Right lung (tissue), 2 donors: ENCODE measurements at regions not wholly inside any gene's neighbourhood (a gene's known extent, or its start where the extent isn't known, plus 50 kb on each side); places are given as distances from the start of the nearest gene placed in this dataset.

Experiments used
- DNase-seq, 2 donors: peaks; one replicate each; pipeline ENCODE4 v3.0.0-alpha.2; 2013

DNA sequence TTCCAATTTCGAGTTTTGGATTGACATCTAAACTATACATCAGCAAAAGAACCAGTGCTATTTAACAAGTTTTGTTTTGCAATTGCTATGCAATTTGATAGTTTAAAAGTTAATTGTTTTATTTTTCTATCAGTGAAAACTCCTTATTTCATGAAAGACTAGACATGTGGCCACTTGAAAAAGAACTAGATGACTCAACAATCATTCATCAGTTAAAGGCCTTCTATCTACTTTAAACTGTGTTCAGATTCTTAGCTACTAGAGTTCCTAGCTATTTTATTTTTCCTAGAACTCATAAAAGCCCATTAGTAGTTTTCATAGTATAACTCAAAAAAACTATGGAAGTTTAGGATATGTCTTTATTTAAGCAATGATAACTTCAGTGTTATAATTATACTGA is 104.6 kb upstream of the LSM8 start:
- DNase-seq, result no peak

DNA sequence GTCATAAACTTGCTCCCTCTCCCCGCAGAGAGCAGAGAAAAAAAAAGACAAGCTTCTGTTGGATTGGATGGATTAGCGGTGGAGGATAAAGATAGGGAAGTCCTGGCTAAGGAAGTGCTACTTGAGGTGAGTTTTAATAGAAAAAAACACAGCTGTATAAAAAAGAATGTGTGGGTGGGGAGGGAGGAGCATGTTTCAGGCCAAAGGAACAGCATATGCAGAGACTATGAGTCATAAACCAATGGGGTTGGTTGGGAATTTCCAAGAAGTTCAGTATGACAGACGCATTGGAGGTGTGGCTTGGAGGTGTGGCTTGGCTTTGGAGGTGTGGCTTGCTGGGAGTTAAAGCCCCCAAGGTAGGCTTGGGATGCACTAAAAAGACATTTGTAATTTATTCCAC is 103.0 kb upstream of the LSM8 start:
- no peak for DNase-seq

DNA sequence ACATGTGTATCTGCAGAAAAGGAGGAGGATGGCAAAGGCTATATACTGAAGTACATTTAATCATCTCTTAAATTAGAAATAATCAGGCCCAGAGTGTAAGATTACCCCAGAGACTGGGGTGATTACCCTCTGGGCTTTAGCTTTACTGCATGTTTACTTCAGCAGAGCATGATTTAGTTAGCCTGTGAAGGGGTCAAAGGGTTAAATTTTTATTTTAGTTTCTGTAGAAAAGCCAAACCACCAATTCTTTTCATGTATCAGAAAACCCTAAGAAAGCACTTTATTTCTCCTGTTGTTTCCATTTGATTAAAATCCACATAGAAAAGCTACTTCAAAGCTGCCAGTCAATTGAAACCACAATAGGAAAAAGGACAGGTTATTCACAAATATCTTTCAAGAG is 101.5 kb upstream of the LSM8 start:
- DNase-seq, result no peak

DNA sequence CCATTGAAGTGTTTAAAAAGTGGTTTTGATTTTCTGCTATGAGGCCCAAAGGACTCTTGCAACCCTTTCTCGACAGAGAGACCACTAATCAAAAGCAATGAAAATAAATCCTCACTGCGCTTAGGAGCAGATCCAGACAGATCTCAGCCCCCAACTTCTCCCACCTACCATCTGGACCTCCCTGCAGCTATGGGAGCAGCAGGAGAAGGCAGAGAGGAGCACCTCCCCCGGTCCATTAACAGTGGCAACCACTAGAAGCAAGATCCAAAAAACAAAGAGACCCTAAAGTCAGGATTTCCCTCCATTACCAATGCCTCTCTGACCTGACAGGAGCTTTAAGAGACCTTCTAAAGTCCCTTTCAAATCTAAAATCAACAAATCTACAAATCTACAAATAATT is 99.0 kb upstream of the LSM8 start:
- DNase-seq, result no peak

DNA sequence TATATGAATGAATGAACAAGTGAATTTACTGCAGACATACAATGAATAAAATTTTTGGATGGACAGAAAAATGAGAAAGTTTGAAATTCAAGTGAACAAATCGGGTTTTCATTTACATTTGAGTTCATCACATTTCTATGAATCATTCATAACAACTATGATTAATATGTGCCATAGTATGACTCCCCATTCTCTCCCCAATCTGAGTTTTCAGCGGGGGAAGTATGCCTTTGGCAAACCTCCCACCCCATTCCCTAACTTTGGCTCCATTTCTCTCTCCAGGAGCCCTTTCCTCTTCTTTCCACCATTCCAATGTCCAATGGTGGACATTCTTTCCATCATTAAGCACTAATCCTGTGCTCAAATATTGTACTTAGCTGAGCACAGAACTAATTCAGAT is 96.8 kb upstream of the LSM8 start:
- no peak for DNase-seq

DNA sequence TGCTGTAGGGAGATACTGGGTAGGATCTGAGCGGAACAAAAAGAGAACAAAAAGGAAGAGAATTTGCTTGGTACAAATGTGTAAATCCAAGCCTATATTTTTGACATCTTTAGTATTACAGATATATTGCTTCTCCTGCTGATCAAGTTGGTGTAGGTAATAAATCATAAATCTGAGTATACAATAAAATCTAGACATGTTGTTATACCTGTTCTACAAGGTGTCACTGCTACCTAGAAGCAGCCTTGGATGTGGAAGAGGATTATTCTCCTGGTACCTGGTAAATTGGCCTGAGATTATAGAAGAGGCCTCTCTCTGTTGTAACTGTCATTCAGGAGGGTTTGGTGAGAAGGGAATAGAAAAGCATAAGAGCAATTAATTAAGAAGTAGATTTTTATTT is 89.9 kb upstream of the LSM8 start:
- no peak for DNase-seq

DNA sequence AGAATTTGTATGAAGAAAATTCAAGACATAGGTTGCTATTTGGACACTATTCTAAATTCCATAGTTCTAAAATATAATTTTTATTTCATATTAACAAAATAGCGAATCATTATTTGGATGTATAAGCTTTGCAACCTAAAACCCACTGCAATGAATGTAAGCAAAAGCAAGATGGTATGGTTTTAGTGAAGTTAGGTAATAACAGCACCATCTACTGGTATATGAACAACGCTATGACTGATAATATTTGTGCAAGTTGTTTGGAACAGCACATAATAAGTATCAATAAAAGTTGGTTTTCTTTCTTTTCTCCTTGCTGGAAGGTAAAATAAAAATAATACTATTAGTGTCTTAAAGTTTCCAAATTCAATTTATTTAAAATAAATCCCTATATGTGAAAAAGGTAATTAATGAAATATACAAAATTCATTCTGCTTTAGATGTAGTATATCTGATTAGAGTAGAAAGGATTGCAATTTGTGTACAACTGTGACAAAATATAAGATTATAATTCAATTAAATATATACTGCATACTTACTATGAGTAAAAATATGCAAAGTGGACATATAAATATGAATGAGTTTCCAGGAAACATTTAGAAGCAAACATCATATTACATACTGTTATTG is 79.0 kb upstream of the LSM8 start:
- peak in 1 of 2 donors; percentile 19 for DNase-seq

DNA sequence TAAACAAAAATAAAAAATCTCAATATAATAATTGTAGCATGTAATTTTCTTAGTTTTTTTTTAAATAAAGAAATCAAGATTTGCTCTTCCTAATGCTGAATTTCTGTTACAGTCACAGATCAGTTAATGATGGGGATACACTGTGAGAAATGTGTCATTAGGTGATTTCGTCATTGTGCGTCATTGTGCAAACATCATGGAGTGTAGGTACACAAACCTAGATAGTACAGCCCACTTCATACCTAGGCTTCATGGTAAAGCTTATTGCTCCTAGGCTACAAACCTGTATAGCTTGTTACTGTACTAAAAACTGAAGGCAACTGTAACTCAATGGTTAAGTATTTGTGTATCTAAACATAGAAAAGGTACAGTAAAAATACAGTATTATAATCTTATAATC is 74.4 kb upstream of the LSM8 start:
- no peak for DNase-seq

DNA sequence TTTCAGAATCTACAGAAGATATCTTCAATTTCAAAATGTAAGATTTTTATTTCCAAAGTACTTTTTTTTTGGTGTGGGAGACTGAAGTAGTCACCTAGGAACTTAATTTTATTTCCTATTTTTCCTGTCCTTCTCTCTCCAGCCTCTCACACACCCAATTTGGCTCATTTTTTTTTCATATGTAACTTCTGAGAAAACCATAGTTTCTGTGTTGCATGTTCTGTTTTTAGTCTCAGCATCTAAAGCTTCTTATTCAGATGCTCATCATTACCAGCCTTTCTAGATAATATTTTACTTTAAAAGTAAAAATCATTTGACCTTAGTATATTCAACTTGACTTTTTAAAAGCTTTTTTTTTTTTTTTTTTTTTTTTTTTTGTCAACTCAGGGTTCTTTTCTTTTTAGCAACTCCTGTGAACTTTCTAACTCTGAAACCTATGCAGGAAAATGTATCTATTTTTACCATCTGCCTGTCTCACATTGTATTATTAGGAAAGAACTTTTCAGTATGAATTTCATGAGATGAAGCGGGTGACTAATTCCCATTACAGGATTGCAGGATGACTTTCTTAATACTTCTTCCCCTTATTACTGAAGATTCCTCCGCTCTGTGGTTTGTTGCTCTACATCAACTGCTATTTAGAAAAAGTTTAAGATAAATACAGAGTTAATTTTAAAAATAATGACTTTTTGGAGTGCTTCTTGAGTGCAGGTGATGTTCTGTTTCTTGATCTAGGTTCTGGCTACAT is 73.6 kb upstream of the LSM8 start:
- no peak for DNase-seq

DNA sequence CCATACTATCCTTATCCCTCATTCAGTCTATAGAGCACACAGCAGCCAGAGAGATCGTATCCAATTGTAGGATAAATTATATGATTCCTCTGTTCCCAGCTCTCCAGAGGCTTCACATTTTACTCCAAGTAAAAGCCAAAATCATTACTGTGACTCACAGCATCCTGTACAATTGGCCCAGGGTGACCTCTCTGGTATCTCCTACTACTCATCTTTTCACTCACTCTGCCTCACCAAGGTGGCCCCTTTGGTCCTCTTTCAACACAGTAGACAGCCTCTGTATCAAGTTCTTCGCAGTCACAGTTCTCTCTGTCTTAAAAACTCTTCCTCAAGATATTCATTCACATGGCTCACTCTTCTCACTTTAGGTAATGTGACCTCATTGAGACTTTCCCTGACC is 72.6 kb upstream of the LSM8 start:
- no peak for DNase-seq

DNA sequence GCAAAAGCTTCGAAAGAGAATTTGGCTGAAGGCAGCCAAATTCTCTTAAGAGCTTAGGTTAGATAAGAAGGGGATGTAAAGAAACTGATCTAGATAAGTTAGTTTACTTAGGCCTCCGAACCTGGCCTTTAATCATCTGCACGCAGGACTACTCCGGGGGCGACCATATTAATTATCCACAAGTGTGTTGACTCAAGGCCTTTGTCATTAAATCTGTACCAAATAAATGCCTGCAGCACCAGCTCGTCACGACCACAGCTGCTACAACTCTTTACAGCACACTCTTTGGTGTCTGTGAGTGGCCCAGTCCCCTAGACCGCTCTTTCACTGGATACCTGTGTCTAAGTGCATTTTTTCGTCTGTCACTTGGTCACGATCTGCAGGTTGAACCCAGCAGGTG is 69.8 kb upstream of the LSM8 start:
- no peak for DNase-seq

DNA sequence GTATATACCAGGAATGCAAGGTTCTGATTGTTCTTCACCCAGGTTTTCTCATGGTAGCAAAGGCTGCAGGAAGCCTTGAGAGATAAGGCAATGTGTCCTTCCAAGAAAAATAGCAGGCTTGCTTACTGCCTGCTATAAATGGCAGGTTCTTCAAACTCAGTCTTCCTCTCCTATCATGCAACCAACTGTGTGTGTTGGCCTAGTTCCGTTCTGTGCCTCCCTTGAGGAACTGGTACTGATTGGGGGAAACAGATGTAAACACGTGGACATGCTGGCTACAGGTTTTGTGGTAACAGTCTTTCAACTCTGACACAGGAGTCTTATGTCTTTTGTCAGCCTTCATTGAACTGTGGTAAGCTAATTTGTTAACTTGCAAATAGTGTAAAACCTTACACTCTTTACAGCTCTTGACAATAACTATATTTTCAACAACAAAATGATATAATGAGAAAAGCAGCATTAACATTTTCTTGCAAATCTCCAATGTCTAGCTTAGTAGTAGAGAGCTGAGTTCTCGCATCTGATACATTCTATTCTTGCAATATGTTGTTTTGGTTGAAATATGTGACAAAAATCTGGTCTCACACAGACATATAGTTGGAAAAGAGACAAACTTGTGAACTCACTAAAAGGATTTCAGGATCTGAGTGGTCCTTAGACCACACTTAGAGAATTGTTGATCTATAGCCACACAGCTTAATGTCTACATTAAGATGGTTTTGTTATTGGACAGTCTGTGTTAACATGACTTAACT is 54.7 kb upstream of the LSM8 start:
- no peak for DNase-seq

DNA sequence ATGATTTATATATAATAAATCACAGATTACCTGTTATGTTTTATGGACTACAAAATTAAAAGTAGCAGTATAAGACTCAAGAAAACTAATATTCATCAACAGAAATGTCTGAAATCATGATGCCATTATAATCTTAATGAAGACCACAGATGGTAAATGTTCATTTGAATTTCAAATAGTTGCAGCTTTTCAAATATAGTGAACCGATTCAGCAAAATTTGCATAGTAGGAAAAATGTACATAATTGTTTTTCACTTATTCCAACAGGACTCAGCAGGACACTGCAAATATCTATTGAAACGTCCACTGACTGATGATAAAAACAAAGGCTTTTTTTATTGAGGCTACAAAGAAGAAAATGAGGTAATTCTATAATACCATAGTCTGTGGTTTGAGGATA is 51.2 kb upstream of the LSM8 start:
- no peak for DNase-seq
